ENCODE measurements at regions not wholly inside any gene's neighbourhood (a gene's known extent, or its start where the extent isn't known, plus 50 kb on each side); places are given as distances from the start of the nearest gene placed in this dataset.

DNA sequence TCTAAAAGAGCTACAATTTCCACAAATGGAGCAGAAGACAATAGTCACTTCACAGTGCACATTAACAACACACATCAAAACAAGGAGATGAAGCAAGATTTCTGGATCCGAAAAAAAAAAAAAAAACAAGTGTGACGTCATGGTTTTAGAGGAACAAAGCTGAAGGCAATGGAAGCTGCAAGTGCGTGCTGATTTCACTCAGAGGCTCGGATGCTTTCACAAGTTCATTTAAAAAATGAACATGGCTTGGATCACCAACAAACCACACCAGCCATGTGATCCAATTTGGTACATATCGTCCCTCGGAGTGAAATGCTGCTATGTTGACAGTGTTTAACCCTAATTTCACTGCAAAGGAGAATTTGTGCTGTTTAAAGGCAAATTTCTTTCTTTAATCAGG lies 337.0 kb upstream of the PRKCQ start:
- no CpG with 5 or more reads among the region's 6 CpGs for WGBS (ENCODE audit: extremely low coverage, insufficient read length, low lambda C conversion rate)

More for the DNA sequence above, 337.0 kb upstream of the PRKCQ start:
- H2AK5ac ChIP-seq (ENCODE audit: insufficient read length, low read length), result no peak overlapping the region
- no peaks in the 10 kb centered on the region for H3K23me2 ChIP-seq (ENCODE audit: insufficient read length, low read depth, low read length, poor library complexity, severe bottlenecking)
- H2BK20ac ChIP-seq (ENCODE audit: low read depth, low read length, poor library complexity, severe bottlenecking), result no peak overlapping the region
- Mint-ChIP-seq H3K27ac (no peak overlapping the region), H3K4me1 (peaks cover 7 to 20% of the 10 kb centered on the region in 2 experiments), H3K4me3 (no peak overlapping the region), H3K36me3 (ENCODE audit: insufficient read depth in 1 of 3, low read depth in 3 of 3) (peaks cover 0 to 7% (median 0%) of the 10 kb centered on the region in 3 experiments; a peak in 1 of 7 replicates), H3K9me3 (0 out of 5 replicates have a peak, but pooled peaks cover 0 to 2% of the 10 kb centered on the region in 2 experiments), H3K27me3 (ENCODE audit: low read depth) (peaks cover 2% of the 10 kb centered on the region; the same call in 1 of the 2 replicates)
- H3T11ph ChIP-seq (ENCODE audit: low read length), result no peak overlapping the region
- 0 out of 2 replicates have a peak, but pooled peaks cover 2% of the 10 kb centered on the region for H3K79me2 ChIP-seq (ENCODE audit: insufficient read depth, low read length)
- no peak overlapping the region for H4K5ac ChIP-seq (ENCODE audit: insufficient read length, low read depth, low read length)
- H2BK120ac ChIP-seq (ENCODE audit: low read depth, low read length, poor library complexity, severe bottlenecking), result no peak overlapping the region
- H3K9me3 ChIP-seq (ENCODE audit: control insufficient read depth, low read depth, low read length), result no peaks in the 10 kb centered on the region
- H2BK15ac ChIP-seq (ENCODE audit: low read depth, low read length), result no peak overlapping the region
- H3K14ac ChIP-seq (ENCODE audit: insufficient read depth, low read length), result no peak overlapping the region
- H2AFZ ChIP-seq (ENCODE audit: low read length), result no peak overlapping the region
- no peak overlapping the region for H2BK5ac ChIP-seq (ENCODE audit: insufficient read length, low read length)
- H3K23ac ChIP-seq (ENCODE audit: insufficient read length, low read depth, low read length), result no peak overlapping the region
- H4K91ac ChIP-seq (ENCODE audit: insufficient read length, low read depth, low read length), result no peak overlapping the region
- no peak overlapping the region for H3K4ac ChIP-seq (ENCODE audit: low read depth, low read length)
- no peaks in the 10 kb centered on the region for H3K79me1 ChIP-seq (ENCODE audit: insufficient read depth, low read depth, low read length, poor library complexity, severe bottlenecking)
- TF ChIP-seq, protein P1, sequence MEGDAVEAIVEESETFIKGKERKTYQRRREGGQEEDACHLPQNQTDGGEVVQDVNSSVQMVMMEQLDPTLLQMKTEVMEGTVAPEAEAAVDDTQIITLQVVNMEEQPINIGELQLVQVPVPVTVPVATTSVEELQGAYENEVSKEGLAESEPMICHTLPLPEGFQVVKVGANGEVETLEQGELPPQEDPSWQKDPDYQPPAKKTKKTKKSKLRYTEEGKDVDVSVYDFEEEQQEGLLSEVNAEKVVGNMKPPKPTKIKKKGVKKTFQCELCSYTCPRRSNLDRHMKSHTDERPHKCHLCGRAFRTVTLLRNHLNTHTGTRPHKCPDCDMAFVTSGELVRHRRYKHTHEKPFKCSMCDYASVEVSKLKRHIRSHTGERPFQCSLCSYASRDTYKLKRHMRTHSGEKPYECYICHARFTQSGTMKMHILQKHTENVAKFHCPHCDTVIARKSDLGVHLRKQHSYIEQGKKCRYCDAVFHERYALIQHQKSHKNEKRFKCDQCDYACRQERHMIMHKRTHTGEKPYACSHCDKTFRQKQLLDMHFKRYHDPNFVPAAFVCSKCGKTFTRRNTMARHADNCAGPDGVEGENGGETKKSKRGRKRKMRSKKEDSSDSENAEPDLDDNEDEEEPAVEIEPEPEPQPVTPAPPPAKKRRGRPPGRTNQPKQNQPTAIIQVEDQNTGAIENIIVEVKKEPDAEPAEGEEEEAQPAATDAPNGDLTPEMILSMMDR (conservative IDR thresholded peaks at IDR 0.05), result no peak
- no peak overlapping the region for H3K18ac ChIP-seq (ENCODE audit: insufficient read length, low read depth, low read length)
- no peak overlapping the region for H2BK12ac ChIP-seq (ENCODE audit: insufficient read length, low read depth, low read length)
- H3K4me1 ChIP-seq (ENCODE audit: insufficient read depth, low read length), result 0 out of 2 replicates have a peak, but pooled peaks cover 3% of the 10 kb centered on the region
- H3K56ac ChIP-seq (ENCODE audit: insufficient read length, low read depth, low read length), result no peak overlapping the region
- H3K27me3 ChIP-seq (ENCODE audit: insufficient read depth, low read length), result no peaks in the 10 kb centered on the region
- DNase-seq, result no peak
- no peak overlapping the region for H4K8ac ChIP-seq (replicated peaks; ENCODE audit: insufficient read length, low read depth, low read length)
- H4K20me1 ChIP-seq (ENCODE audit: control insufficient read depth, insufficient read depth, insufficient read length), result no peaks in the 10 kb centered on the region
- no peak overlapping the region for H3K4me2 ChIP-seq (ENCODE audit: insufficient read depth, insufficient read length, low read length)
- no peak overlapping the region for H3K27ac ChIP-seq (ENCODE audit: insufficient read length, low read depth, low read length)
- no peak overlapping the region for H3K9ac ChIP-seq (ENCODE audit: extremely low read depth, insufficient read length, low read length)

Measured in H9 (cell line).